A673 (cell line): ENCODE measurements at regions not wholly inside any gene's neighbourhood (a gene's known extent, or its start where the extent isn't known, plus 50 kb on each side); places are given as distances from the start of the nearest gene placed in this dataset.

Source experiments
- BruUV-seq: library from RNA; stranded (reverse); fragments of 400-500 nt; replicated peaks from 2 replicates; lab custom pipeline; 2021; lab: Mats Ljungman, UMichigan
- CTCF ChIA-PET: fragments of 300-600 bp; sonication (Branson Sonifier 250); formaldehyde crosslinking; loops from one replicate; lab custom pipeline; 2022; ENCODE audit warnings: antibody characterized with exemption; lab: Charles Lee
- POLR2A ChIA-PET: fragments of 300-600 bp; sonication (Branson Sonifier 250); formaldehyde crosslinking; loops from one replicate; lab custom pipeline; 2022; ENCODE audit warnings: antibody characterized with exemption; ENCODE audit not compliant: low non-redundant PET; lab: Charles Lee
- DNase-seq: peaks from one replicate; pipeline ENCODE4 v3.0.0-alpha.2; 2015; ENCODE audit warnings: low spot score
- H3K27ac ChIP-seq: fragments of 200-600 bp; sonication (generic); 2 replicates; pipeline ENCODE4 v1.5.1; 2016; ENCODE audit warnings: mixed run types, low read depth, mild to moderate bottlenecking, mixed read lengths, antibody characterized with exemption, low read length; ENCODE audit not compliant: poor library complexity, severe bottlenecking
- H3K27me3 ChIP-seq: fragments of 200-600 bp; sonication (generic); replicated peaks from 2 replicates; pipeline ENCODE4 v1.6.1; 2017; ENCODE audit warnings: mixed run types, low read depth, mild to moderate bottlenecking, mixed read lengths, antibody characterized with exemption, low read length; ENCODE audit not compliant: insufficient read depth, poor library complexity
- H3K36me3 ChIP-seq: fragments of 200-600 bp; sonication (generic); 2 replicates; pipeline ENCODE4 v1.6.1; 2016; ENCODE audit warnings: mixed run types, mild to moderate bottlenecking, mixed read lengths, antibody characterized with exemption, low read length; ENCODE audit not compliant: insufficient read depth, poor library complexity, severe bottlenecking
- H3K4me1 ChIP-seq: fragments of 200-600 bp; sonication (generic); 2 replicates; pipeline ENCODE4 v1.6.1; 2017; ENCODE audit warnings: mixed run types, mild to moderate bottlenecking, mixed read lengths, antibody characterized with exemption, low read length; ENCODE audit not compliant: insufficient read depth, poor library complexity, severe bottlenecking
- H3K4me3 ChIP-seq: fragments of 200-600 bp; sonication (generic); 2 replicates; pipeline ENCODE4 v1.5.1; 2016; ENCODE audit warnings: low read depth, mixed run types, mild to moderate bottlenecking, mixed read lengths, low read length; ENCODE audit not compliant: poor library complexity, severe bottlenecking
- H3K9me3 ChIP-seq: fragments of 200-600 bp; sonication (generic); 2 replicates; pipeline ENCODE4 v1.6.1; 2016; ENCODE audit warnings: mixed run types, low read depth, mild to moderate bottlenecking, mixed read lengths, antibody characterized with exemption, low read length; ENCODE audit not compliant: poor library complexity, severe bottlenecking
- CTCF ChIP-seq: fragments of 300-800, 200-600 bp; sonication (generic); conservative IDR thresholded peaks from 2 replicates; pipeline ENCODE4 v1.5.1; 2017; ENCODE audit warnings: low read depth, mild to moderate bottlenecking, antibody characterized with exemption, low read length, moderate library complexity, mixed read lengths
- EZH2 ChIP-seq: fragments of 200-600 bp; sonication (generic); IDR thresholded peaks from 2 replicates; pipeline ENCODE4 v1.6.1; 2017; ENCODE audit warnings: borderline replicate concordance, low read depth, mild to moderate bottlenecking, mixed read lengths, antibody characterized with exemption, low read length; ENCODE audit not compliant: poor library complexity, severe bottlenecking
- intact Hi-C: fragments of 100-400 bp; cut with micrococcal nuclease; formaldehyde crosslinking; loops from one replicate; pipeline ENCODE4 v1.10.0; 2022; ENCODE audit not compliant: unreplicated experiment

GRCh38 chr7:19560111-19560883 lies 148.5 kb downstream of the POLR1F start:
- DNase-seq, result no peak
- Histone ChIP-seq H3K4me1 (no peaks in the 10 kb centered on the region), H3K27ac (no peak overlapping the region), H3K9me3 (no peaks in the 10 kb centered on the region), H3K4me3 (no peak overlapping the region), H3K36me3 (no peaks in the 10 kb centered on the region), H3K27me3 (peaks cover 40% of the 10 kb centered on the region)
- no TSS peak for BruUV-seq
- ChIA-PET POLR2A (no interaction called here), CTCF (no interaction called here)
- TF ChIP-seq EZH2, result no peak
- no peak for TF ChIP-seq CTCF
- intact Hi-C loops, result no loop called here

DNA sequence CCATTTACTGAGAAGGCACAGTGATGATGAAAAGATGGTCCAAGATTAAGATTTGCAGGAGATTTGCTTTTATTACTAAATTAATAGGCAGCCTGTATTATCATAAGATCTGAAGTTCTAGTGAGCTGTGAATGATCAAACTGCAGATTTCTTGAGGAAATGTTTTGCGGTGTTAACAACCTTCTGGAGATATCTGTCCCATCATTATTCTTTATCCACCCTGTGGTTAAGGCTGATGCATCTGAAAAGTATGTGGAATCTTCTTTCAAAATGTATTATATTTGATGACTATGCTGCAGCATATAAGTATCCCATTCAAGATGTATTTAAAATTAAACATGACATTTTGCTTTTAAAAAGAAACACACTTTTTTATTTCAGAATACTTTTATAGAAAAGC lies 150.3 kb downstream of the POLR1F start:
- BruUV-seq, result no TSS peak
- Histone ChIP-seq H3K27me3 (peaks cover 47% of the 10 kb centered on the region), H3K9me3 (no peaks in the 10 kb centered on the region), H3K4me1 (no peaks in the 10 kb centered on the region), H3K36me3 (no peaks in the 10 kb centered on the region), H3K4me3 (no peak overlapping the region), H3K27ac (no peak overlapping the region)
- intact Hi-C loops, result no loop called here
- ChIA-PET POLR2A (no interaction called here), CTCF (no interaction called here)
- TF ChIP-seq CTCF (no peak), EZH2 (no peak)
- no peak for DNase-seq

DNA sequence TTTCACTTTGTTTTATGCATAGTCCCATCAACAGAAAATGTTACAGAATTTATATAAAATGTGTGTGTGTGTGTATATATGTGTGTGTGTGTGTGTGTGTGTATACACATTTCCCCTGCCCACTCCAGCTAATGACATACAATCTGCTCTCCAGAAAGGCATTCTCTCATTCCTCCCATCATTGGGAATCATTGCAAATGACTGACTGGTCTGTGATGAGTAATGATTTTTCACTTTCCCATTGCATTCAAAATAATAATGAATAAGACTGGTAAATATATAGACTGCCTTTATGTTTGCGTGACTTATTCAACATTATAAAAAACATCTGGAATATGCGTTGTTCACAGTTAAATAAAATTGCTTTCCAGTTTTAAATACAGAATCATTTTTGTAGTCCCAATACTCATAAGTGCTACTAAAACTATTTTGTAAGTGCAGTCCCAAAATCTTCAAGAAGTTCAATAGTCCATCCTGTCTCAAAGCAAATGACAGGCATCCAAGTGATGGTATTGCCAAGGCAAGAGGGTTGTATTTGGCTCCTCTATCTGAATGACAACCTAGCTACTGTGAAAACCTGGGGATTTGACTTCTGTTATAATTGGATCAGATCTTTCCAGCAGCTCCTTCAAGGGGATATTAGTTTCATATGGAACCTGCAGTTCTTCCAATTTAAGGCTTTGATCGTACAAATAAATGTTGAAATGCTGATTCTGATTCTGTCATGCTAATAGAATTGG lies 150.9 kb downstream of the POLR1F start:
- ChIA-PET POLR2A (no interaction called here), CTCF (no interaction called here)
- DNase-seq, result no peak
- H3K36me3 ChIP-seq, result no peaks in the 10 kb centered on the region
- H3K4me3 ChIP-seq, result no peak overlapping the region
- intact Hi-C loops, result no loop called here
- H3K9me3 ChIP-seq, result no peaks in the 10 kb centered on the region
- TF ChIP-seq CTCF (no peak), EZH2 (no peak)
- no peaks in the 10 kb centered on the region for H3K4me1 ChIP-seq
- no TSS peak for BruUV-seq
- peaks cover 54% of the 10 kb centered on the region for H3K27me3 ChIP-seq
- H3K27ac ChIP-seq, result no peak overlapping the region
